Endothelial cell of umbilical vein (primary cell): ENCODE measurements at regions not wholly inside any gene's neighbourhood (a gene's known extent, or its start where the extent isn't known, plus 50 kb on each side); places are given as distances from the start of the nearest gene placed in this dataset.

Experiments used
- BruUV-seq: library from RNA; stranded (reverse); fragments of 400-500 nt; replicated peaks from 2 replicates; lab custom pipeline; 2021; lab: Mats Ljungman, UMichigan
- CTCF ChIA-PET: fragments of 300-600, 350-600 bp; sonication (Branson Sonifier 250); formaldehyde crosslinking; loops from one replicate; lab custom pipeline; 2021; ENCODE audit warnings: antibody characterized with exemption, inconsistent platforms; lab: Charles Lee
- POLR2A ChIA-PET: fragments of 300-600, 350-600 bp; sonication (Branson Sonifier 250); formaldehyde crosslinking; loops from one replicate; lab custom pipeline; 2021; ENCODE audit warnings: antibody characterized with exemption, inconsistent platforms; lab: Charles Lee
- DNase-seq: peaks from one replicate; pipeline ENCODE4 v3.0.0-alpha.2; 2011; ENCODE audit warnings: low read depth, low spot score
- FAIRE-seq: peaks from 2 replicates; lab custom pipeline; 2011; peaks lifted over from hg19 to GRCh38; lab: Jason Lieb, UNC
- H2AFZ ChIP-seq: 2 replicates; pipeline ENCODE4 v1.6.0; 2012; ENCODE audit warnings: low read depth, low read length, control low read depth, inconsistent platforms
- H3K27ac ChIP-seq: 2 replicates; pipeline ENCODE4 v1.5.1; 2011; ENCODE audit warnings: low read depth, mild to moderate bottlenecking, control low read depth, low read length, moderate library complexity; ENCODE audit not compliant: insufficient read depth
- H3K27me3 ChIP-seq, 2 experiments: 2 replicates each; pipeline versions ENCODE4 v1.6.0 to v1.6.1; 2011; ENCODE audit warnings: low read length in 2 of 2, mixed read lengths in 1 of 2; ENCODE audit not compliant: control insufficient read depth in 2 of 2, insufficient read depth in 2 of 2
- H3K36me3 ChIP-seq, 2 experiments: 2 replicates in 1 of 2; 3 replicates in 1 of 2; pipeline ENCODE4 v1.5.1; 2011; ENCODE audit warnings: low read length in 2 of 2, mild to moderate bottlenecking in 1 of 2, moderate library complexity in 1 of 2; ENCODE audit not compliant: control insufficient read depth in 2 of 2, insufficient read depth in 2 of 2; ENCODE audit errors: extremely low read depth in 1 of 2
- H3K4me1 ChIP-seq: 3 replicates; pipeline ENCODE4 v1.5.1; 2011; ENCODE audit warnings: mild to moderate bottlenecking, low read length; ENCODE audit not compliant: control insufficient read depth, insufficient read depth; ENCODE audit errors: extremely low read depth
- H3K4me2 ChIP-seq: 2 replicates; pipeline ENCODE4 v1.6.1; 2011; ENCODE audit warnings: low read length, control low read depth, mixed read lengths; ENCODE audit not compliant: insufficient read depth
- H3K4me3 ChIP-seq, 3 experiments: fragments of 200-600 bp in 1 of 3; sonication (generic), shearing (Covaris generic) in 1 of 3; replicated peaks in 1 of 3; 2 replicates each; pipeline ENCODE4 v1.5.1; 2011 to 2016; ENCODE audit warnings: control low read depth in 3 of 3, low read length in 3 of 3, mild to moderate bottlenecking in 2 of 3, inconsistent platforms in 1 of 3, low read depth in 1 of 3, moderate library complexity in 1 of 3; ENCODE audit not compliant: insufficient read depth in 1 of 3
- H3K79me2 ChIP-seq: 2 replicates; pipeline ENCODE4 v1.6.0; 2012; ENCODE audit warnings: low read length, inconsistent platforms; ENCODE audit not compliant: control insufficient read depth, insufficient read depth
- H3K9ac ChIP-seq: replicated peaks from 2 replicates; pipeline ENCODE3; 2011; ENCODE audit warnings: low read length, control low read depth; ENCODE audit not compliant: insufficient read depth; ENCODE audit errors: extremely low read depth
- H3K9me1 ChIP-seq: replicated peaks from 3 replicates; pipeline ENCODE4 v1.6.0; 2011; ENCODE audit warnings: mild to moderate bottlenecking, low read length; ENCODE audit not compliant: control insufficient read depth, insufficient read depth; ENCODE audit errors: extremely low read depth
- H3K9me3 ChIP-seq: replicated peaks from 2 replicates; pipeline ENCODE4 v1.5.1; 2012; ENCODE audit warnings: low read length, inconsistent platforms; ENCODE audit not compliant: control insufficient read depth, insufficient read depth
- H4K20me1 ChIP-seq: replicated peaks from 2 replicates; pipeline ENCODE3; 2011; ENCODE audit warnings: mild to moderate bottlenecking, low read length; ENCODE audit not compliant: control insufficient read depth, insufficient read depth; ENCODE audit errors: extremely low read depth
- CTCF ChIP-seq, 2 donors: IDR thresholded peaks; 1 replicate in 1 of 2; 2 replicates in 1 of 2; pipeline ENCODE4 v1.5.1; 2011; ENCODE audit warnings: low read length in 2 of 2, mild to moderate bottlenecking in 2 of 2, moderate library complexity in 2 of 2, control low read depth in 1 of 2, inconsistent platforms in 1 of 2, low read depth in 1 of 2; ENCODE audit not compliant: insufficient read depth in 1 of 2; ENCODE audit errors: extremely low read depth in 1 of 2
- EZH2 ChIP-seq: IDR thresholded peaks from 2 replicates; pipeline ENCODE4 v1.6.1; 2012; ENCODE audit warnings: borderline replicate concordance, low read depth, mild to moderate bottlenecking, moderate library complexity, low read length, inconsistent platforms; ENCODE audit not compliant: severe bottlenecking
- FOS ChIP-seq: IDR thresholded peaks from 2 replicates; pipeline ENCODE4 v1.6.1; 2011; ENCODE audit warnings: mild to moderate bottlenecking, low read length, moderate library complexity, borderline replicate concordance; ENCODE audit not compliant: insufficient read depth
- GATA2 ChIP-seq: IDR thresholded peaks from 2 replicates; pipeline ENCODE4 v1.7.0; 2011; ENCODE audit warnings: low read depth, mild to moderate bottlenecking, moderate library complexity, mixed read lengths, low read length; ENCODE audit not compliant: insufficient read length, insufficient read depth
- JUN ChIP-seq: IDR thresholded peaks from 2 replicates; pipeline ENCODE4 v1.6.1; 2011; ENCODE audit warnings: borderline replicate concordance, low read depth; ENCODE audit not compliant: insufficient read length, insufficient read depth
- MAX ChIP-seq: IDR thresholded peaks from 2 replicates; pipeline ENCODE4 v1.6.1; 2011; ENCODE audit not compliant: insufficient read depth, insufficient read length
- MYC ChIP-seq: IDR thresholded peaks from one replicate; pipeline ENCODE4 v1.6.1; 2011; ENCODE audit warnings: mild to moderate bottlenecking, low read depth, low read length
- POLR2A ChIP-seq: IDR thresholded peaks from 2 replicates; pipeline ENCODE4 v1.6.1; 2012; ENCODE audit warnings: low read depth, mild to moderate bottlenecking, control low read depth, low read length
- POLR2AphosphoS5 ChIP-seq: IDR thresholded peaks from 2 replicates; pipeline ENCODE4 v1.6.1; 2012; ENCODE audit warnings: low read depth, mild to moderate bottlenecking, control low read depth, low read length, moderate library complexity; ENCODE audit not compliant: insufficient read depth
- dilution Hi-C: fragments of 300-500 bp; cut with MboI; formaldehyde crosslinking; loops from one replicate; pipeline ENCODE4 v1.15.0; 2019; ENCODE audit warnings: low sequenced_read_pairs; ENCODE audit not compliant: extremely low pct_ligation_motif_present
- intact Hi-C: fragments of 100-400 bp; cut with micrococcal nuclease; formaldehyde crosslinking; loops from one replicate; pipeline ENCODE4 v1.10.0; 2022

- CTCF ChIA-PET, result no interaction called here
- FAIRE-seq (no peak), DNase-seq (no peak)
- Histone ChIP-seq H3K9me1 (no peaks in the 10 kb centered on the region), H2AFZ (no peak overlapping the region), H3K4me2 (no peak overlapping the region), H3K79me2 (no peaks in the 10 kb centered on the region), H3K9ac (no peak overlapping the region), H3K9me3 (no peaks in the 10 kb centered on the region), H3K4me3 (no peak overlapping the region), H3K36me3 (no peaks in the 10 kb centered on the region), H3K27me3 (peaks cover 3 to 12% of the 10 kb centered on the region in 2 experiments), H3K27ac (no peak overlapping the region), H3K4me1 (no peaks in the 10 kb centered on the region), H4K20me1 (no peaks in the 10 kb centered on the region)
- no TSS peak for BruUV-seq
- dilution Hi-C loops, result no loop called here
- intact Hi-C loops, result no loop called here
- no peak for TF ChIP-seq POLR2A
- TF ChIP-seq FOS, result no peak
- no peak for TF ChIP-seq POLR2AphosphoS5
- TF ChIP-seq MYC, result no peak
- TF ChIP-seq JUN, result no peak
- no peak for TF ChIP-seq GATA2
- TF ChIP-seq EZH2, result no peak
- TF ChIP-seq CTCF (IDR thresholded peaks at IDR 0.05; ENCODE audit: extremely low read depth in 1 of 2, insufficient read depth in 1 of 2, low read depth in 1 of 2, low read length in 2 of 2), result no peak
- TF ChIP-seq MAX, result no peak
- POLR2A ChIA-PET, result no interaction called here
These were observed 86.9 kb upstream of the CTNNA1 start for GRCh38 chr5:138666226-138666742.
